SW480 (cell line): ENCODE measurements at regions not wholly inside any gene's neighbourhood (a gene's known extent, or its start where the extent isn't known, plus 50 kb on each side); places are given as distances from the start of the nearest gene placed in this dataset.
"Not testable (repeated sequence)": the region's sequence is repeated elsewhere in the genome, so short reads cannot be mapped to it uniquely, and the experiment has no call there.

Experiments used
- DNase-seq: peaks from one replicate; pipeline ENCODE4 v3.0.0-alpha.2; 2016; ENCODE audit warnings: low spot score

- DNase-seq: no peak
Measured at GRCh38 chr3:36656873-36657272, 107.5 kb downstream of the DCLK3 start.

GRCh38 chr3:36653095-36653494 lies 111.3 kb downstream of the DCLK3 start:
- peak; percentile 13 for DNase-seq

GRCh38 chr3:36652104-36652503 lies 112.2 kb downstream of the DCLK3 start:
- DNase-seq: no peak

- DNase-seq: no peak
Measured at GRCh38 chr3:36650271-36650671, 114.1 kb downstream of the DCLK3 start.

GRCh38 chr3:36649125-36649524 lies 115.2 kb downstream of the DCLK3 start:
- no peak for DNase-seq

- DNase-seq: peak; percentile 56
Measured at GRCh38 chr3:36648241-36649034, 115.9 kb downstream of the DCLK3 start.

GRCh38 chr3:36647423-36647853 lies 116.9 kb downstream of the DCLK3 start:
- peak; percentile 26 for DNase-seq

GRCh38 chr3:36643192-36643591 lies 121.2 kb downstream of the DCLK3 start:
- DNase-seq: no peak

- no peak for DNase-seq
Measured at GRCh38 chr3:36635731-36636130, 128.6 kb downstream of the DCLK3 start.

- DNase-seq: not testable (repeated sequence)
Measured at GRCh38 chr3:36633897-36634296, 130.5 kb downstream of the DCLK3 start.

- no peak for DNase-seq
Measured at GRCh38 chr3:36633060-36633459, 131.3 kb downstream of the DCLK3 start.

- DNase-seq: no peak
Measured at GRCh38 chr3:36631549-36631948, 132.8 kb downstream of the DCLK3 start.

GRCh38 chr3:36615861-36616260 lies 148.5 kb downstream of the DCLK3 start:
- no peak for DNase-seq

- DNase-seq: no peak
Measured at GRCh38 chr3:36606871-36607765, 157.2 kb downstream of the DCLK3 start.

- DNase-seq: no peak
Measured at GRCh38 chr3:36603423-36603822, 160.9 kb downstream of the DCLK3 start.

- DNase-seq: no peak
Measured at GRCh38 chr3:36600404-36600803, 163.9 kb downstream of the DCLK3 start.
